Fibroblast of lung (primary cell): ENCODE measurements at regions not wholly inside any gene's neighbourhood (a gene's known extent, or its start where the extent isn't known, plus 50 kb on each side); places are given as distances from the start of the nearest gene placed in this dataset.

ENCODE experiments used
- EZH2 ChIP-seq: IDR thresholded peaks from 2 replicates; pipeline ENCODE4 v1.5.1; 2012; ENCODE audit warnings: low read length, control low read depth, mild to moderate bottlenecking; ENCODE audit errors: missing control alignments
- TF ChIP-seq, protein P1 (sequence below), 2 donors: IDR thresholded peaks in 1 of 2; conservative IDR thresholded peaks in 1 of 2; 1 replicate in 1 of 2; 2 replicates in 1 of 2; pipeline ENCODE4 v1.5.1; 2011 to 2012; ENCODE audit warnings: low read length in 2 of 2, control low read depth in 1 of 2, inconsistent platforms in 1 of 2, low read depth in 1 of 2, mild to moderate bottlenecking in 1 of 2

DNA sequence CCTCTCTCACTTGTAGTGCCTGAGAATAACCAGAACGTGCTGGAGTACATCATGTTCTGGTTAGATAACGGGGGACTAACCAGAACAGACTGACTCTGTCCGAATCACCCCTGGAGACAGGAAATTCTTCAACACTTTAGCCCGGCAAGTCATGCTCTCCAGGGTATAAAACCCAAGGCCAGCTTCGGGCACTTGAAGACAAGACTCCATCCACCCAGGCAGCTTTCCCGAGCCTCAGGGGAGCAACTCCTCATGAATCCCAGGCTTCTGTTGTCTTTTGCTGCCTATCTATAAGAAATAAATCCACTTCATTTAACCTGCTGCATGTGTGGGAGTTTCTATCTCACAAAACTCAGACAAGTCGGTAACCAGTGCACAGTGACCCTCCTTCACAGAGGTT is 99.6 kb downstream of the KCNF1 start:
- TF ChIP-seq, protein P1, sequence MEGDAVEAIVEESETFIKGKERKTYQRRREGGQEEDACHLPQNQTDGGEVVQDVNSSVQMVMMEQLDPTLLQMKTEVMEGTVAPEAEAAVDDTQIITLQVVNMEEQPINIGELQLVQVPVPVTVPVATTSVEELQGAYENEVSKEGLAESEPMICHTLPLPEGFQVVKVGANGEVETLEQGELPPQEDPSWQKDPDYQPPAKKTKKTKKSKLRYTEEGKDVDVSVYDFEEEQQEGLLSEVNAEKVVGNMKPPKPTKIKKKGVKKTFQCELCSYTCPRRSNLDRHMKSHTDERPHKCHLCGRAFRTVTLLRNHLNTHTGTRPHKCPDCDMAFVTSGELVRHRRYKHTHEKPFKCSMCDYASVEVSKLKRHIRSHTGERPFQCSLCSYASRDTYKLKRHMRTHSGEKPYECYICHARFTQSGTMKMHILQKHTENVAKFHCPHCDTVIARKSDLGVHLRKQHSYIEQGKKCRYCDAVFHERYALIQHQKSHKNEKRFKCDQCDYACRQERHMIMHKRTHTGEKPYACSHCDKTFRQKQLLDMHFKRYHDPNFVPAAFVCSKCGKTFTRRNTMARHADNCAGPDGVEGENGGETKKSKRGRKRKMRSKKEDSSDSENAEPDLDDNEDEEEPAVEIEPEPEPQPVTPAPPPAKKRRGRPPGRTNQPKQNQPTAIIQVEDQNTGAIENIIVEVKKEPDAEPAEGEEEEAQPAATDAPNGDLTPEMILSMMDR (conservative IDR thresholded peaks at IDR 0.05 in 1 of 2, IDR thresholded peaks at IDR 0.05 in 1 of 2; ENCODE audit: low read depth in 1 of 2, low read length in 2 of 2): no peak
- no peak for TF ChIP-seq EZH2
